Eye (tissue), 1 donor: ENCODE measurements at regions not wholly inside any gene's neighbourhood (a gene's known extent, or its start where the extent isn't known, plus 50 kb on each side); places are given as distances from the start of the nearest gene placed in this dataset.

ENCODE experiments used
- DNase-seq: peaks from one replicate; pipeline ENCODE4 v3.0.0-alpha.2; 2015

DNA sequence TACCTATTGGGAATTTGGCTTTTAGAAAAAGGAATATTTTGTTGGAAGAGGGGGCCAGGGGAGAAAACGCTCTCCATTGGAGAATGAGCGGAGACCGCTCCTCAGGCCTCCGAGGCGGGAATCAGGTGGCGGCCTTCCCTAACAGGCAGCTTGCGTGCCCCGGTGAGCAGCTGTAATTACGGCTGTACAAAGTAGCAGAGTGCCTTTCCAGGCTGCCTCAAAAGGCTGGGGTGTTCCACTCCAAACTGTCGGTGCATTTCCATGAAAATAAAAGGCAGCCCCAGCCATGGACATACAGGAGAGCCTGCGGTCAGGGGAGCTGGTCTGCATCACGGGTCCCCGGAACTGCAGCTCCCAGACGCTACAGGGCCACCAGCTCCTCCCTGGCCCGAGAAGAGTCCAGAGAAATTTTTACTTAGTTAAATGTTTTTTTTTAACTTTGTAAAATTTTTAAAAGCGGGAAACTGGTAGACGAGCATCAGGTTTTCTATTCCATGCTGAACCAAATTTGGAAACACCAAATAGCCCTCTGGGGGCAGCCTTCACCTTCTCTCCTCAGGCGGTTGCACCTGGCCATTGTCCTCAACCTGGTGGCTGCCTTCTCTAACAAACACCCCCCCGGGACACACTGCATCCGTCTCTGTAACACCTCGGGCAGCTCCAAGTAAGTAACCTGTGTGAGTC lies 209.3 kb upstream of the SALL3 start:
- DNase-seq: peak; percentile 53

- no peak for DNase-seq
Observed at GRCh38 chr18:78770823-78771139, 208.8 kb upstream of the SALL3 start.

GRCh38 chr18:78771496-78772359 lies 207.9 kb upstream of the SALL3 start:
- DNase-seq: no peak

DNA sequence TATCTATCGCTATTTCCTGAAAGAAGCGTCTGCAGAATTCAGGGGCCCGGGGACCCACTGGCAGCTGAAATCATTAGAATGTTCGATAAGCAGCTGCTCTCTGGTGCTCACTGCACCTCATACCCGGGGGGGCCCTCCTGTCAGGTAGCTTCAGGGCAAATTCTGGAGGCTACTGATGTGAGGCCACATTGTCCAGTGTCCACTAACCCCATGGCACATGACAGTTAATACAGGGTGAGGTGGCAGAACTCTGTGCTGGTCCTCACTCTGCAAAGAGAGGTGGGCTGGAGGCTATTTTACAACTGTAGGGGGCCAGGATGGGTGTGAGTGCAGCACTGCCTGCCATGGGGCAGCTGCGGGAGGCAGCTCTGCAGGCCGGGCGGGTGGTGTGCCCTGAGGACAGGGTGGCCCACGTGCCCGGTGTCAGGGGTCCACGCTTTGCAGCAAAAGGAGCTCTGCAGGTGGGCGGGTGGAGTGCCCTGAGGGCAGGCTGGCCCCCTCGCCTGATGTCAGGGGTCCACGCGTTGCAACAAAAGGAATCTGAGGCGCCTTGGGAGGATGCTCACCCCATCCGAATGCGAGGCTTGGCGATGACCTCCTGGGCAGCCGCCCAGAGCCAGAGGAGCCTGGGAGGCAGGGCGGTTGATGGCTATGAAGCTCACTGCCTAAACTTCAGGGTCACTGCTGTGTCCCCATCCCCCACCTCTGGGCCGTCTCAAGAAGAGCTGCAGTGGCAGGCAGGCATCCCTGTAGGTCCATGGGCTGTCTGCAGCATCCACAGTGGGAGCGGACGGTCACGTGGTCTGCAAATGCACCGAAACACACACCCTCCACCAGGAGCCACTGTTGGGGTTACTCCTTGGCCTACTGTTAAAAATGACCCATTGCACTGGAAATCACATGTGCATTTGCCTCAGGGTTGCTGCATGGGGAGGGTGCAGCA lies 207.0 kb upstream of the SALL3 start:
- DNase-seq: no peak

- DNase-seq: no peak
Observed at GRCh38 chr18:78773303-78773755, 206.3 kb upstream of the SALL3 start.

- no peak for DNase-seq
Observed at GRCh38 chr18:78773819-78774218, 205.8 kb upstream of the SALL3 start.

DNA sequence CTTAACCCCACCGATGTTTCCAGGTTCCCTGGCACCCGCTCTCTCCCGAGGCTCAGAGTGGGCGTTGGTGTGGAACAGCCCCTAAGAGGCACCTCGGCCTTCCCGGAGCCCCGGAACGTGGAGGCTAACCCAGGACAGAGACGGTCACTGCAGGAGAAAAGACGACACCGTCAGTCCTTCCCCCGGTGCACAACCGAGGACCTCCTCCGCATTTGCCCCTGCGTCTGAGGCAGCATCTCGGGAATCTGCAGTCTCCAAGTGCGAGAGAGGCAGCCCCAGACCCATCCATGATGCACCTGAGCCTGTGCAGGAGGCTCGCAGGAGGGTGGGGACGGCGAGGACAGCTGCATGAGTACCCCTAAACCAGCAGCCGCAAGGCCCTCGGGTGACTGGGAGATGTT lies 204.9 kb upstream of the SALL3 start:
- no peak for DNase-seq

- DNase-seq: no peak
Observed at GRCh38 chr18:78776151-78776550, 203.5 kb upstream of the SALL3 start.

- DNase-seq: peak; percentile 27
Observed at GRCh38 chr18:78776706-78777285, 202.8 kb upstream of the SALL3 start.

- no peak for DNase-seq
Observed at GRCh38 chr18:78777992-78778391, 201.6 kb upstream of the SALL3 start.

GRCh38 chr18:78778651-78779050 lies 201.0 kb upstream of the SALL3 start:
- DNase-seq: no peak

- DNase-seq: no peak
Observed at GRCh38 chr18:78779996-78780718, 199.5 kb upstream of the SALL3 start.

DNA sequence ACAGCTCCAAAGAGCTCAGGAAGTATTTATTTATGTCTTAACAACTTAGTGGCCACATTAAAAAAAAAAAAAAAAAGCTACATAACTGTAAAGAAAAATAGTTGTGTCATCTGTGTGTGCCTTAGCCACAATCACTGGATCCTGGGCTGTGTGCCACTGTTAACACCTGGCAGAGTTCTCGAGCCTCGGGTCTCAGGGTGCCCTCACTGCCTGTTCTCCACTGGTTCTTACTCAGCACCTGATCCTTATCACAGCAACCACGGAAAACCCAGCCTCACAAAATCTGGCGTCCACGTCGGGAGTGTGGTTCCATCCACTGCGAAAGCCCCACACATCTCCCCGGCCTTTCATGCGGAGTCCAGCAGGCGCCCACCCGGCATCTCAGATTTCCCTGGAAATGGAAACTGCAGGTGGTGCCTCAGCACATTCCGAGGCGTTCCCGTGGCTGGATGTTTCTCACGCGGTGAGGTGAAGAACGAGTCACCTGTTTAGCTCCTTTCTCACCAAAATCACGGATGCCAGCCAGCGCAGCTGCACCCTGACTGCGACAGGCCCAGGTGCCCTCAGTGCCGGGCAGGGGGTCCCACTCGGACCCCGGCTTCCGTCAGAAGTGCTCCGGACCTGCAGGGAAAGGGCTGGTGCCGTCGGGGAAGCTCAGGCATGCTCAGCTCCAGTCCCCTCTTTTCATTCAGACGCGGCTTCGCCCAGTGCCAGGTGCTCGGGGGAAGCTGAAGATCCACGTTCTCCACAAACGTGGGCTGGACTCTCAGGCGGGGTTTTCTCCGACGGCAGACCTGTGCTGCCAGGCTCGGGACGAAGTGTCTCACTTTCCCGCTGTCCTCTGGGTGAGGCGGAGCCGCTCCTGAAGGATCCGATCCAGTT lies 198.7 kb upstream of the SALL3 start:
- DNase-seq: no peak

DNA sequence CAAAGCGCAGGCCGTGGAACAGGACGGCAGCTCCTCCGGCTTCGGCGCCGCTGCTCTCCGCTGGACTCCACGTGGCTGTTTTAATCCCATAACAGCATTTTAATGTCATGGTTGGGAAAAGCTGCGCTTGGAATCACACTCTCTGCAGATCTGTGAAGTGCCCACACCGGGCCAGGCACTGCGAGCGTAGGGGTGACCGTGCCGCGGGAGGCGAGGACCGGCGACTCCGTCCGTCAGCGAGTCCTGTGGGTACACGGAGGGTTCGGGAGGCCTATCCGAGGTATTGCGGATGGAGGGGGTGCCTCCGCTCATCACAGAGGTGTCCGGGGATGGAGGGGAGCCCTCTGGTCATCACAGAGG lies 198.0 kb upstream of the SALL3 start:
- DNase-seq: no peak

- no peak for DNase-seq
Observed at GRCh38 chr18:78782951-78783563, 196.6 kb upstream of the SALL3 start.

DNA sequence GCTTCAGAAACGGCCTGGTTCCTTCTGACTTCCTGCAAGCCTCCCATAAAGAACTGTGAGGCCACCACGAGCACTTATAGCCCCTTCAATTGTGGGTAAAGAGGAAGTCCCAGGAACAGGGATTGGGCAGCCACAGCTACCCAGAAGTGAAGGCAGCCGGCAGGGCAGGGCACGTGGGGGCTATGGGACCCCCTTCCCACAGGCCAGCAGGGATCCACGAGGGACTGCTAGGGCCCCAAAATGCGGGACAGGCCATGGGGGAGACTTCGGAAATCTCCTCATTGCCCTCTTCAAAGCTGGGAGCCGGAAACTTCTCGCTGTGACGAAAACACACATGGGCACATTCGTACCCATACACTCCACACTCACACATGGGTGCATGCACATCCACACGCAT lies 196.1 kb upstream of the SALL3 start:
- DNase-seq: no peak

GRCh38 chr18:78784861-78785260 lies 194.8 kb upstream of the SALL3 start:
- DNase-seq: no peak

- DNase-seq: no peak
Observed at GRCh38 chr18:78785706-78786105, 193.9 kb upstream of the SALL3 start.

DNA sequence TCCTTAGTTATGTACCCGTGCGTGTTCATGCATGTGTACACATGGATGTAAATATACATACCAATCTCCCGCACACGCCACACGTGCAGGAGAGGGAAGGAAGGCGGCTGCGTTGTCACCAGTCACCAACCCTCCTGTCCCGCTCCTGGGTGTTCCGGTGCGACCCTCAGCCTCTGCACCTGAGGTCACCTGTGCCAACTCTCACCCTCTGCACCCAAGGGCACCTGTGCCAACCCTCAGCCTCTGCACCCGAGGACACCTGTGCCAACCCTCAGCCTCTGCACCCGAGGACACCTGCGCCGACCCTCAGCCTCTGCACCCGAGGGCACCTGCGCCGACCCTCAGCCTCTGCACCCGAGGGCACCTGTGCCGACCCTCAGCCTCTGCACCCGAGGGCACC lies 192.8 kb upstream of the SALL3 start:
- DNase-seq: no peak

- no peak for DNase-seq
Observed at GRCh38 chr18:78787751-78788150, 191.9 kb upstream of the SALL3 start.

DNA sequence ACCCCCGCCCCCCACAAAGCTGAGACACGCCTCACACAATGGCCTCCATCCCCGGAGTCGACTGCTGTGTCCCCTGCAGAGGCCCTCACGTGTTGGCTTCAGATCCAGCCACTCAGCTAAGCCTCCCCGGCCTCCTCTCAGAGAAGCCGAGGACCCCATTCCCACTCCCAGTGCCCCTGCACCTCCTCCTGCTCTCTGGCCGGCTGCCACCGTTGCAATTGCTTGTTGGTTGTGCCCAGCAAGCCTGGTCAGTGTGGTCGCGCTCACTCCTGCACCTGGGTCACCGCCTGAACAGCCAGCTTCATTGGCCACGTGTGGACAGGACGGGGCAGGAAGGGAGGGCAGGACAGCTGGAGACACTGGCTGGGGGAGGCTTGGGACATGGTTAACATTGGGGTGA lies 191.5 kb upstream of the SALL3 start:
- no peak for DNase-seq
